ENCODE measurements at regions not wholly inside any gene's neighbourhood (a gene's known extent, or its start where the extent isn't known, plus 50 kb on each side); places are given as distances from the start of the nearest gene placed in this dataset.

GRCh38 chr3:46089237-46090011 is 62.1 kb upstream of the XCR1 start:
- no peak for DNase-seq

GRCh38 chr3:46087871-46088270 is 60.6 kb upstream of the XCR1 start:
- no peak for DNase-seq

GRCh38 chr3:46086986-46087385 is 59.7 kb upstream of the XCR1 start:
- DNase-seq = no peak

- DNase-seq = no peak
These were observed 58.8 kb upstream of the XCR1 start for GRCh38 chr3:46086083-46086437.

GRCh38 chr3:46085421-46086082 is 58.3 kb upstream of the XCR1 start:
- DNase-seq = no peak

- no peak for DNase-seq
These were observed 56.7 kb upstream of the XCR1 start for GRCh38 chr3:46083956-46084355.

- DNase-seq = no peak
These were observed 55.6 kb upstream of the XCR1 start for GRCh38 chr3:46082849-46083248.

GRCh38 chr3:46082021-46082420 is 54.7 kb upstream of the XCR1 start:
- no peak for DNase-seq

GRCh38 chr3:46080969-46081345 is 53.7 kb upstream of the XCR1 start:
- DNase-seq = no peak

GRCh38 chr3:46080124-46080968 is 53.1 kb upstream of the XCR1 start:
- DNase-seq = no peak

GRCh38 chr3:46078712-46079400 is 51.6 kb upstream of the XCR1 start:
- DNase-seq = peak; percentile 83
